SK-N-SH (cell line): ENCODE measurements at regions not wholly inside any gene's neighbourhood (a gene's known extent, or its start where the extent isn't known, plus 50 kb on each side); places are given as distances from the start of the nearest gene placed in this dataset.

Source experiments
- CTCF ChIA-PET: fragments of 300-600, 350-600 bp; formaldehyde crosslinking; extraction: SDS; loops from one replicate; lab custom pipeline; 2021; lab: Yijun Ruan, JAX
- POLR2A ChIA-PET: fragments of 350-600 bp; sonication (Branson Sonifier 250); formaldehyde crosslinking; extraction: SDS; loops from one replicate; lab custom pipeline; 2020; ENCODE audit warnings: antibody characterized with exemption, inconsistent platforms; lab: Yijun Ruan, JAX
- DNase-seq: peaks from one replicate; pipeline ENCODE4 v3.0.0; 2012
- H2AFZ ChIP-seq: fragments of 200-600 bp; sonication (generic); 2 replicates; pipeline ENCODE4 v1.8.1; 2016; ENCODE audit warnings: antibody characterized with exemption, mild to moderate bottlenecking, low read depth
- H3F3A ChIP-seq: fragments of 200-600 bp; sonication (generic); replicated peaks from 2 replicates; pipeline ENCODE3; 2016; ENCODE audit warnings: antibody characterized with exemption, mild to moderate bottlenecking; ENCODE audit not compliant: insufficient read depth
- H3K27ac ChIP-seq, 2 experiments: fragments of 200-500 bp in 1 of 2; fragments of 200-600 bp in 1 of 2; sonication (Bioruptor generic) in 1 of 2; sonication (generic), shearing (Covaris generic) in 1 of 2; 2 replicates each; pipeline versions ENCODE4 v1.5.1 to v1.6.1; 2014 to 2016; ENCODE audit warnings: low read depth in 2 of 2, inconsistent platforms in 1 of 2, low read length in 1 of 2, mild to moderate bottlenecking in 1 of 2, mixed read lengths in 1 of 2
- H3K27me3 ChIP-seq: fragments of 200-600 bp; sonication (generic), shearing (Covaris generic); 2 replicates; pipeline ENCODE4 v1.6.1; 2016; ENCODE audit warnings: mixed run types; ENCODE audit not compliant: insufficient read depth
- H3K36me3 ChIP-seq, 2 experiments: fragments of 200-500 bp in 1 of 2; fragments of 200-600 bp in 1 of 2; sonication (Bioruptor generic) in 1 of 2; sonication (generic) in 1 of 2; replicated peaks in 1 of 2; 2 replicates each; pipeline versions ENCODE3 to v1.5.1; 2014 to 2016; ENCODE audit warnings: low read length in 1 of 2, mild to moderate bottlenecking in 1 of 2; ENCODE audit not compliant: insufficient read depth in 2 of 2, control insufficient read depth in 1 of 2
- H3K4me1 ChIP-seq, 2 experiments: fragments of 200-500 bp in 1 of 2; fragments of 200-600 bp in 1 of 2; sonication (Bioruptor generic) in 1 of 2; sonication (generic), shearing (Covaris generic) in 1 of 2; 2 replicates each; pipeline versions ENCODE4 v1.5.1 to v1.6.1; 2014 to 2016; ENCODE audit warnings: low read depth in 1 of 2, low read length in 1 of 2, mixed run types in 1 of 2; ENCODE audit not compliant: insufficient read depth in 2 of 2, control insufficient read depth in 1 of 2
- H3K4me2 ChIP-seq: fragments of 200-600 bp; sonication (generic), shearing (Covaris generic); 2 replicates; pipeline ENCODE4 v1.6.1; 2017; ENCODE audit warnings: mixed run types
- H3K4me3 ChIP-seq, 2 experiments: fragments of 200-500 bp in 1 of 2; fragments of 200-600 bp in 1 of 2; sonication (Bioruptor generic) in 1 of 2; sonication (generic), shearing (Covaris generic) in 1 of 2; 2 replicates each; pipeline versions ENCODE4 v1.5.1 to v1.8.1; 2014 to 2016; ENCODE audit warnings: low read depth in 2 of 2, inconsistent platforms in 1 of 2, low read length in 1 of 2, mild to moderate bottlenecking in 1 of 2, mixed read lengths in 1 of 2, moderate library complexity in 1 of 2
- H3K79me2 ChIP-seq: fragments of 200-600 bp; sonication (generic); 2 replicates; pipeline ENCODE4 v1.8.1; 2017; ENCODE audit warnings: mild to moderate bottlenecking; ENCODE audit not compliant: insufficient read depth
- H3K9ac ChIP-seq: fragments of 200-600 bp; sonication (generic); 2 replicates; pipeline ENCODE4 v1.6.1; 2017; ENCODE audit warnings: mixed run types
- H3K9me2 ChIP-seq: fragments of 200-600 bp; sonication (generic); 2 replicates; pipeline ENCODE4 v1.6.1; 2017; ENCODE audit warnings: mixed run types
- H3K9me3 ChIP-seq: fragments of 200-600 bp; sonication (generic); 2 replicates; pipeline ENCODE4 v1.6.1; 2017; ENCODE audit warnings: mixed run types, mild to moderate bottlenecking, moderate library complexity
- H4K20me1 ChIP-seq: fragments of 200-600 bp; sonication (generic); 2 replicates; pipeline ENCODE4 v1.6.1; 2017; ENCODE audit warnings: mild to moderate bottlenecking, mixed run types; ENCODE audit not compliant: insufficient read depth
- EP300 ChIP-seq, 2 experiments: IDR thresholded peaks; 2 replicates each; pipeline versions ENCODE4 v1.4.0 to v1.6.1; 2012; ENCODE audit warnings: borderline replicate concordance in 1 of 2, low read depth in 1 of 2, low read length in 1 of 2
- EZH2phosphoT487 ChIP-seq: fragments of 200-600 bp; sonication (generic); IDR thresholded peaks from 2 replicates; pipeline ENCODE4 v1.6.1; 2017; ENCODE audit warnings: low read depth, mixed run types, mild to moderate bottlenecking, antibody characterized with exemption, moderate library complexity, borderline replicate concordance
- FOSL2 ChIP-seq: IDR thresholded peaks from 2 replicates; pipeline ENCODE4 v1.4.0; 2012; ENCODE audit warnings: low read depth, mild to moderate bottlenecking, moderate library complexity, borderline replicate concordance
- FOXJ3 ChIP-seq: sonication (generic); formaldehyde crosslinking; IDR thresholded peaks from 2 replicates; pipeline ENCODE4 v1.5.1; 2020; ENCODE audit warnings: mild to moderate bottlenecking, missing genetic modification reagents
- FOXM1 ChIP-seq: IDR thresholded peaks from 2 replicates; pipeline ENCODE4 v1.4.0; 2012; ENCODE audit warnings: low read depth, mild to moderate bottlenecking
- GABPA ChIP-seq: IDR thresholded peaks from 2 replicates; pipeline ENCODE4 v1.4.0; 2012; ENCODE audit warnings: low read depth, mild to moderate bottlenecking
- MAX ChIP-seq: IDR thresholded peaks from 2 replicates; pipeline ENCODE4 v1.4.0; 2012; ENCODE audit warnings: low read depth
- MXI1 ChIP-seq: IDR thresholded peaks from 2 replicates; pipeline ENCODE4 v1.6.1; 2012; ENCODE audit warnings: mild to moderate bottlenecking, low read depth, low read length, improper control_type of control experiment
- NFIC ChIP-seq: IDR thresholded peaks from 2 replicates; pipeline ENCODE4 v1.4.0; 2012; ENCODE audit warnings: borderline replicate concordance
- NRF1 ChIP-seq: IDR thresholded peaks from 2 replicates; pipeline ENCODE4 v1.6.1; 2012; ENCODE audit warnings: low read depth, mild to moderate bottlenecking, low read length
- PBX3 ChIP-seq: IDR thresholded peaks from 2 replicates; pipeline ENCODE4; 2012
- POLR2AphosphoS5 ChIP-seq: IDR thresholded peaks from 2 replicates; pipeline ENCODE4 v1.6.1; 2012; ENCODE audit warnings: low read depth, low read length
- RAD21 ChIP-seq: IDR thresholded peaks from 2 replicates; pipeline ENCODE4 v1.6.1; 2012; ENCODE audit warnings: mild to moderate bottlenecking, low read length
- RCOR1 ChIP-seq: fragments of 150-350 bp; IDR thresholded peaks from 2 replicates; pipeline ENCODE4 v1.6.1; 2017; ENCODE audit warnings: antibody characterized with exemption, low read length
- RFX5 ChIP-seq: IDR thresholded peaks from 2 replicates; pipeline ENCODE4 v1.6.1; 2012; ENCODE audit warnings: mild to moderate bottlenecking, improper control_type of control experiment, low read length
- RXRA ChIP-seq: IDR thresholded peaks from 2 replicates; pipeline ENCODE4 v1.4.0; 2012; ENCODE audit warnings: low read depth, mild to moderate bottlenecking, borderline replicate concordance
- SMC3 ChIP-seq: IDR thresholded peaks from 2 replicates; pipeline ENCODE4 v1.6.1; 2012; ENCODE audit warnings: low read depth, low read length, improper control_type of control experiment
- TEAD4 ChIP-seq: IDR thresholded peaks from 2 replicates; pipeline ENCODE4 v1.4.0; 2012; ENCODE audit warnings: mild to moderate bottlenecking, borderline replicate concordance; ENCODE audit not compliant: insufficient read depth
- USF1 ChIP-seq: IDR thresholded peaks from 2 replicates; pipeline ENCODE4 v1.4.0; 2012; ENCODE audit warnings: low read depth, borderline replicate concordance
- YY1 ChIP-seq: IDR thresholded peaks from 2 replicates; pipeline ENCODE4 v1.4.0; 2012; ENCODE audit warnings: low read depth, mild to moderate bottlenecking
- WGBS: methylation state at CpG from one replicate; pipeline ENCODE4 v1.1.6; 2017; ENCODE audit warnings: low lambda C conversion rate; 5-methylcytosine and 5-hydroxymethylcytosine counted together
- TF ChIP-seq, protein P1 (sequence below): fragments of 200-600 bp; sonication (generic); IDR thresholded peaks from 2 replicates; pipeline ENCODE4 v1.6.1; 2017; ENCODE audit warnings: antibody characterized with exemption, mild to moderate bottlenecking, moderate library complexity
- TF ChIP-seq, protein P2 (sequence below): IDR thresholded peaks from 2 replicates; pipeline ENCODE4 v1.4.0; 2012; ENCODE audit warnings: low read depth, borderline replicate concordance

DNA sequence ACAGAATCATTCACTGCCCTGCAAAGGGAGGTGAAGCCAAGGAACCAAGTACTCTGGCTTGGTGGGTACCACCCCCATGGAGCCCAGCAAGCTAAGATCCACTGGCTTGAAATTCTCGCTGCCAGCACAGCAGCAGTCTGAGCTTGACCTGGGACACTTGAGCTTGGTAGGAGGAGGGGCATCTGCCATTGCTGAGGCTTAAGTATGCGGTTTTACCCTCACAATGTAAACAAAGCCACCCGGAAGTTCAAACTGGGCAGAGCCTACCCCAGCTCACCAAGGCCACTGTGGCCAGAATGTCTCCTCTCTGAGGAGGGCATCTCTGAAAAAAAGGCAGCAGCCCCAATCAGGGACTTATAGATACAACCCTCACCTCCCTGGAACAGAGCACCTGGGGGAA is 1050.0 kb upstream of the GHITM start (continued):
- no peak for TF ChIP-seq POLR2AphosphoS5
- no peak for TF ChIP-seq PBX3
- TF ChIP-seq FOXM1: no peak

GRCh38 chr10:83104616-83105015 is 1034.7 kb upstream of the GHITM start:
- POLR2A ChIA-PET: no interaction called here
- CTCF ChIA-PET: no interaction called here
- Histone ChIP-seq H3K79me2 (no peaks in the 10 kb centered on the region), H3K9me2 (no peaks in the 10 kb centered on the region), H3K4me2 (no peak overlapping the region), H3K4me3 (no peak overlapping the region), H2AFZ (no peak overlapping the region), H3K9ac (no peak overlapping the region), H3K36me3 (no peaks in the 10 kb centered on the region), H3K9me3 (no peaks in the 10 kb centered on the region), H3K4me1 (no peaks in the 10 kb centered on the region), H3K27ac (no peak overlapping the region), H4K20me1 (no peaks in the 10 kb centered on the region), H3F3A (no peaks in the 10 kb centered on the region), H3K27me3 (no peaks in the 10 kb centered on the region)
- 46% methylated on average over 3 of the region's 3 CpGs for WGBS
- no peak for DNase-seq
- TF ChIP-seq MXI1 (no peak), FOXJ3 (no peak), GABPA (no peak), EP300 (IDR thresholded peaks at IDR 0.05; ENCODE audit: borderline replicate concordance in 1 of 2, low read depth in 1 of 2, low read length in 1 of 2) (no peak), SMC3 (no peak), TEAD4 (no peak), FOXM1 (no peak), NFIC (no peak), RXRA (no peak), USF1 (no peak), MAX (no peak), RFX5 (no peak), RAD21 (no peak), RCOR1 (no peak), YY1 (no peak), FOSL2 (no peak), NRF1 (no peak), EZH2phosphoT487 (no peak)
- TF ChIP-seq, protein P1, sequence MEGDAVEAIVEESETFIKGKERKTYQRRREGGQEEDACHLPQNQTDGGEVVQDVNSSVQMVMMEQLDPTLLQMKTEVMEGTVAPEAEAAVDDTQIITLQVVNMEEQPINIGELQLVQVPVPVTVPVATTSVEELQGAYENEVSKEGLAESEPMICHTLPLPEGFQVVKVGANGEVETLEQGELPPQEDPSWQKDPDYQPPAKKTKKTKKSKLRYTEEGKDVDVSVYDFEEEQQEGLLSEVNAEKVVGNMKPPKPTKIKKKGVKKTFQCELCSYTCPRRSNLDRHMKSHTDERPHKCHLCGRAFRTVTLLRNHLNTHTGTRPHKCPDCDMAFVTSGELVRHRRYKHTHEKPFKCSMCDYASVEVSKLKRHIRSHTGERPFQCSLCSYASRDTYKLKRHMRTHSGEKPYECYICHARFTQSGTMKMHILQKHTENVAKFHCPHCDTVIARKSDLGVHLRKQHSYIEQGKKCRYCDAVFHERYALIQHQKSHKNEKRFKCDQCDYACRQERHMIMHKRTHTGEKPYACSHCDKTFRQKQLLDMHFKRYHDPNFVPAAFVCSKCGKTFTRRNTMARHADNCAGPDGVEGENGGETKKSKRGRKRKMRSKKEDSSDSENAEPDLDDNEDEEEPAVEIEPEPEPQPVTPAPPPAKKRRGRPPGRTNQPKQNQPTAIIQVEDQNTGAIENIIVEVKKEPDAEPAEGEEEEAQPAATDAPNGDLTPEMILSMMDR: no peak
- TF ChIP-seq, protein P2, sequence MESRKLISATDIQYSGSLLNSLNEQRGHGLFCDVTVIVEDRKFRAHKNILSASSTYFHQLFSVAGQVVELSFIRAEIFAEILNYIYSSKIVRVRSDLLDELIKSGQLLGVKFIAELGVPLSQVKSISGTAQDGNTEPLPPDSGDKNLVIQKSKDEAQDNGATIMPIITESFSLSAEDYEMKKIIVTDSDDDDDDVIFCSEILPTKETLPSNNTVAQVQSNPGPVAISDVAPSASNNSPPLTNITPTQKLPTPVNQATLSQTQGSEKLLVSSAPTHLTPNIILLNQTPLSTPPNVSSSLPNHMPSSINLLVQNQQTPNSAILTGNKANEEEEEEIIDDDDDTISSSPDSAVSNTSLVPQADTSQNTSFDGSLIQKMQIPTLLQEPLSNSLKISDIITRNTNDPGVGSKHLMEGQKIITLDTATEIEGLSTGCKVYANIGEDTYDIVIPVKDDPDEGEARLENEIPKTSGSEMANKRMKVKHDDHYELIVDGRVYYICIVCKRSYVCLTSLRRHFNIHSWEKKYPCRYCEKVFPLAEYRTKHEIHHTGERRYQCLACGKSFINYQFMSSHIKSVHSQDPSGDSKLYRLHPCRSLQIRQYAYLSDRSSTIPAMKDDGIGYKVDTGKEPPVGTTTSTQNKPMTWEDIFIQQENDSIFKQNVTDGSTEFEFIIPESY: no peak
